GM23338 (cell line): ENCODE measurements at regions not wholly inside any gene's neighbourhood (a gene's known extent, or its start where the extent isn't known, plus 50 kb on each side); places are given as distances from the start of the nearest gene placed in this dataset.

ENCODE experiments used
- TF ChIP-seq, protein P1 (sequence below): IDR thresholded peaks from 2 replicates; pipeline ENCODE4 v1.6.1; 2016; ENCODE audit warnings: antibody characterized with exemption
- TF ChIP-seq, protein P2 (sequence below): IDR thresholded peaks from one replicate; pipeline ENCODE4 v1.6.1; 2018; ENCODE audit warnings: antibody characterized with exemption; ENCODE audit not compliant: unreplicated experiment

DNA sequence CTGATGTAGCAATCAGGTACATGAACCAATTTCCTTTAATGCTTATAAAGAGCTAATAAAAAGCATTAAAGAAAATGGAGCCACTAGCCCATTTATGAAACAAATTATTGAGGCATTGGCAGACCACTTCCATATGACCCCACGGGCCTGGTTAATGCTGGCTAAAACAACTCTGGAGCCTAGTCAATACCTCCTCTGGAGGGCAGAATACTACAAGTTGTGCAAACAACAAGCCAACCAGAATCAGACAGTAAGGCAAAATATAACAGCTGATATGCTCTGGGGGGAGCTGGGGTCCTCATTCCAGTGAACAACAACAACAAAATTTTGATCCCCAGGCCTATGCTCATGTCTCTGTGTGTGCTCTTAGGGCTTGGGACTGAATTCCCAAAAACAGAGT is 212.3 kb downstream of the RPS4Y2 start:
- TF ChIP-seq, protein P1, sequence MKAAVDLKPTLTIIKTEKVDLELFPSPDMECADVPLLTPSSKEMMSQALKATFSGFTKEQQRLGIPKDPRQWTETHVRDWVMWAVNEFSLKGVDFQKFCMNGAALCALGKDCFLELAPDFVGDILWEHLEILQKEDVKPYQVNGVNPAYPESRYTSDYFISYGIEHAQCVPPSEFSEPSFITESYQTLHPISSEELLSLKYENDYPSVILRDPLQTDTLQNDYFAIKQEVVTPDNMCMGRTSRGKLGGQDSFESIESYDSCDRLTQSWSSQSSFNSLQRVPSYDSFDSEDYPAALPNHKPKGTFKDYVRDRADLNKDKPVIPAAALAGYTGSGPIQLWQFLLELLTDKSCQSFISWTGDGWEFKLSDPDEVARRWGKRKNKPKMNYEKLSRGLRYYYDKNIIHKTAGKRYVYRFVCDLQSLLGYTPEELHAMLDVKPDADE = no peak
- TF ChIP-seq, protein P2, sequence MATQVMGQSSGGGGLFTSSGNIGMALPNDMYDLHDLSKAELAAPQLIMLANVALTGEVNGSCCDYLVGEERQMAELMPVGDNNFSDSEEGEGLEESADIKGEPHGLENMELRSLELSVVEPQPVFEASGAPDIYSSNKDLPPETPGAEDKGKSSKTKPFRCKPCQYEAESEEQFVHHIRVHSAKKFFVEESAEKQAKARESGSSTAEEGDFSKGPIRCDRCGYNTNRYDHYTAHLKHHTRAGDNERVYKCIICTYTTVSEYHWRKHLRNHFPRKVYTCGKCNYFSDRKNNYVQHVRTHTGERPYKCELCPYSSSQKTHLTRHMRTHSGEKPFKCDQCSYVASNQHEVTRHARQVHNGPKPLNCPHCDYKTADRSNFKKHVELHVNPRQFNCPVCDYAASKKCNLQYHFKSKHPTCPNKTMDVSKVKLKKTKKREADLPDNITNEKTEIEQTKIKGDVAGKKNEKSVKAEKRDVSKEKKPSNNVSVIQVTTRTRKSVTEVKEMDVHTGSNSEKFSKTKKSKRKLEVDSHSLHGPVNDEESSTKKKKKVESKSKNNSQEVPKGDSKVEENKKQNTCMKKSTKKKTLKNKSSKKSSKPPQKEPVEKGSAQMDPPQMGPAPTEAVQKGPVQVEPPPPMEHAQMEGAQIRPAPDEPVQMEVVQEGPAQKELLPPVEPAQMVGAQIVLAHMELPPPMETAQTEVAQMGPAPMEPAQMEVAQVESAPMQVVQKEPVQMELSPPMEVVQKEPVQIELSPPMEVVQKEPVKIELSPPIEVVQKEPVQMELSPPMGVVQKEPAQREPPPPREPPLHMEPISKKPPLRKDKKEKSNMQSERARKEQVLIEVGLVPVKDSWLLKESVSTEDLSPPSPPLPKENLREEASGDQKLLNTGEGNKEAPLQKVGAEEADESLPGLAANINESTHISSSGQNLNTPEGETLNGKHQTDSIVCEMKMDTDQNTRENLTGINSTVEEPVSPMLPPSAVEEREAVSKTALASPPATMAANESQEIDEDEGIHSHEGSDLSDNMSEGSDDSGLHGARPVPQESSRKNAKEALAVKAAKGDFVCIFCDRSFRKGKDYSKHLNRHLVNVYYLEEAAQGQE = no peak
